Epithelial cell of esophagus (primary cell): ENCODE measurements at regions not wholly inside any gene's neighbourhood (a gene's known extent, or its start where the extent isn't known, plus 50 kb on each side); places are given as distances from the start of the nearest gene placed in this dataset.

Experiments used
- DNase-seq: peaks from one replicate; pipeline ENCODE4 v3.0.0; 2010; ENCODE audit warnings: low read depth
- H3K4me3 ChIP-seq: 2 replicates; pipeline ENCODE4 v1.5.1; 2011; ENCODE audit warnings: mild to moderate bottlenecking, low read length, control low read depth
- TF ChIP-seq, protein P1 (sequence below): IDR thresholded peaks from 2 replicates; pipeline ENCODE4 v1.5.1; 2011; ENCODE audit warnings: low read depth, mild to moderate bottlenecking, low read length, control low read depth, inconsistent platforms; ENCODE audit not compliant: insufficient read depth; ENCODE audit errors: missing control alignments

DNA sequence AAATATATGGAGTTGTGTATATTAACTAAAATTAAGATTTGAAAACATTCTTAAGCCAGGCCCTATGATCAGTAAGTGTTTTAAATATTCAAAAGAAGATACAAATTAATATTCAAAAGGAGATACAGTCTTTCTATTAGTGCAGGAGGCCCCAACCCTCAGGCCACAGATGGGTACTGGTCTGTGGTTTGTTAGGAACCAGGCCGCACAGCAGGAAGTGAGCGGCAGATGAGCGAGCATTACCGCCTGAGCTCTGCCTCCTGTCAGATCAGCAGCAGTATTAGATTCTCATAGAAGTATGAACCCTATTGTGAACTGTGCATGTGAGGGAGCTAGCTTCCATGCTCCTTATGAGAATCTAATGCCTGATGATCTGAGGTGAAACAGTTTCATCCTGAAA is 232.9 kb downstream of the FOXO1 start:
- no peak overlapping the region for H3K4me3 ChIP-seq
- no peak for DNase-seq
- TF ChIP-seq, protein P1, sequence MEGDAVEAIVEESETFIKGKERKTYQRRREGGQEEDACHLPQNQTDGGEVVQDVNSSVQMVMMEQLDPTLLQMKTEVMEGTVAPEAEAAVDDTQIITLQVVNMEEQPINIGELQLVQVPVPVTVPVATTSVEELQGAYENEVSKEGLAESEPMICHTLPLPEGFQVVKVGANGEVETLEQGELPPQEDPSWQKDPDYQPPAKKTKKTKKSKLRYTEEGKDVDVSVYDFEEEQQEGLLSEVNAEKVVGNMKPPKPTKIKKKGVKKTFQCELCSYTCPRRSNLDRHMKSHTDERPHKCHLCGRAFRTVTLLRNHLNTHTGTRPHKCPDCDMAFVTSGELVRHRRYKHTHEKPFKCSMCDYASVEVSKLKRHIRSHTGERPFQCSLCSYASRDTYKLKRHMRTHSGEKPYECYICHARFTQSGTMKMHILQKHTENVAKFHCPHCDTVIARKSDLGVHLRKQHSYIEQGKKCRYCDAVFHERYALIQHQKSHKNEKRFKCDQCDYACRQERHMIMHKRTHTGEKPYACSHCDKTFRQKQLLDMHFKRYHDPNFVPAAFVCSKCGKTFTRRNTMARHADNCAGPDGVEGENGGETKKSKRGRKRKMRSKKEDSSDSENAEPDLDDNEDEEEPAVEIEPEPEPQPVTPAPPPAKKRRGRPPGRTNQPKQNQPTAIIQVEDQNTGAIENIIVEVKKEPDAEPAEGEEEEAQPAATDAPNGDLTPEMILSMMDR, result no peak

DNA sequence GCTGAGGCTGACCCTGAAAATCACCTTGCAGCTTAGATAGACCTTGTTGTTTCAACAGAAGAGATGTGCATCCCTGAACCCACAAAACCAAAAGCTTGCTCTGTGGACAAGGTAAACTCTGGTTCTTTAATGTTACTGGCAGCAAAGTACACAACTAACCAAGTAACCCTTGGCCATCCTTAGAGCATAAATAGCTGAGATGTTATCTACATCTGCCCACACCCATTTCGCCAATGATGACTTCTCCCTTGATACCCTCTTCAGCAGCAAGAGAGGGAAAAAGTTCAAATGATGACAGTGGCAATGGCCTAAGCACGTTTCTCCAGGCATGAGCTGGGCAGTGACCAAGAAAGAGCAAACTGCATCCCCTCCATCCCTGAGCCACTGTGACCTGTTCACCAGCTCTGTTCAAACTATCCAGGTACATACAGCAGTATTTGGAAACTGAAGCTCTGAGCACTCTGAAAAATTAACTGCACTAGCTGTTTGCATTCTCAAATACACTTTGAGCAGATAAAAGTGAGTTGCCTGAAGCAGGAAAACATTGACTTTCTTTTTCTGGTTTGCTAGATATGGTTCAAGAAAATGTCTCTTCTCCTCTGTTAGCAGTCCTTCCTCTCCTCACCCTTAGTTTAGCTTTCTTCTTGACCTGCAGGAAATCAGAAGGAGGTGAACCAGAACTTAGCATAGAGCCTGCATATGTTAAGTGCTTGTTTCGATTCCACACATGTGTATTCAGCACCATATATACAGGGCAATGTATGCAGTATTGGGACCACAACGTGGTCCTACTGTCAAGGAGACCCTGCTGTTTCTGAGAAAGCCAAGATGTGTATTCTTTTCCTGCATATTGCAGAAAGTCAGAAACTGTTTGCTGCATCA is 231.7 kb downstream of the FOXO1 start:
- DNase-seq, result no peak

DNA sequence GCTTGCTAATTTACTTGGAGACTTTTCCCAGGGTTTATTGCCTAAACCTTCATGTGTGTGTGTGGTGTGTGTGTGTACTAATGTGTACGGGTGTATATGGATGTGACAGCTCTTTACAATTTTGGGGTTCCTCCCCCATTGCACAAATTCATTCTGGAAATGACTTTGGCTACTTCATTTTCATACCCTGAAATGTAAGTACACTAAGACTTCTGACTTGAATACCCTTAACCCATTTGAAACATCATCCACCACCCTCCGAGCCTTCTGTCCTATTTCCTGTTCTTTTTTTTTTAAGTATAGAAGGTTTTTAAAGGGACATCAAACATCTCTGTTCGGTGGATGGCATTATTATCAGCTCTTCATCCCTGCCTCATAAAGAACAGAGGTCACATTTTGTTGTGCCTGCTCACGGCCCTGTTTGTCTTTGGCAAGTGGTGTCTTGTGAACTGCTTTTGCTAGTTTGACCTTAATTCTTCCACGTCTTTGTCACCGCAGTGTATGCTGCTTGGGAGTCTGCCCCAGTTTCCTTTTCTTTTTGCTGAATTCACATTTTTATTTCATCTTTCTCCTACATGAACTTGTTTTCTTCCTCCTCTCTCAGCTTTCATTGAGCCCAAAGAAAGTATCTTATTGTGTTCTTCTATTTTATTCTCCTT is 228.3 kb downstream of the FOXO1 start:
- TF ChIP-seq, protein P1, result no peak
- DNase-seq, result no peak
- H3K4me3 ChIP-seq, result no peak overlapping the region

More for the DNA sequence above, 231.7 kb downstream of the FOXO1 start:
- TF ChIP-seq, protein P1, result no peak
- H3K4me3 ChIP-seq, result no peak overlapping the region

DNA sequence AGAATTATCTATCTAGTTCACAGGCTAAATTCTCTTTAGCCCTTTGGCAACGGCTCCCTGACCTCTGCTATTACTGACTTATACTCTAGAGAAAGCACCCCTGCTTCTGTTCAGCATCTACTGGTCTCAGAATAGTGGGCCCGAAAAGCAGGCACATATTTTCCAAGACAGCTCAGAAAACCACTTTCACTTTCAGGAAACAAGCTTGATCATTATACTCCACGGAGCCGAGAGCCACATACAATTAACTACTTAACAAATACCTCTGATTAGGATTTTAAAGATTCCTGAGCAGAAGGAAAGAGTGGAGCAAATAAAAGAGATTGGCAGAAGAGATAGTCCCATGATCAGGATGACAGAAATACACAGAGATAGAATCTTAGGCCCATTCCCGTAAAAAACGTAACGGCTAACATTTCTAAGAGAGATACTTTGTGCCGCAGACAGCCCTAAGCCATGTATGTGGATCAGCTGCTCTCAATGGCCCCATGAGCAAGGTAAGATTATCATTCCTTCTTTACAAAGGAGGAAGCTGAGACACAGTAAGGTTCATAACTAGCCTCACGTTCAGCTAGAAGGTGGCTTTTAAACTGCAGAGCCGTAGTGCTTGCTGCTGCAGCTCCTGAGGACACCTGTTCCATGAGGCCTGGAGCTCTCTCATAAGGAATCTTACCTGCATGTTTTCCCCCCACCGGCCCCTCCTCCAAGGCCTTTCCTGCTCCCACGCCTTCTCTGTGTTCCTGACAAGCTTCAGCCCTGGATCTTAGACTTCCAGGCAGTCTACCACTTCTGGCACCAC is 227.2 kb downstream of the FOXO1 start:
- DNase-seq, result no peak
- H3K4me3 ChIP-seq, result no peak overlapping the region

DNA sequence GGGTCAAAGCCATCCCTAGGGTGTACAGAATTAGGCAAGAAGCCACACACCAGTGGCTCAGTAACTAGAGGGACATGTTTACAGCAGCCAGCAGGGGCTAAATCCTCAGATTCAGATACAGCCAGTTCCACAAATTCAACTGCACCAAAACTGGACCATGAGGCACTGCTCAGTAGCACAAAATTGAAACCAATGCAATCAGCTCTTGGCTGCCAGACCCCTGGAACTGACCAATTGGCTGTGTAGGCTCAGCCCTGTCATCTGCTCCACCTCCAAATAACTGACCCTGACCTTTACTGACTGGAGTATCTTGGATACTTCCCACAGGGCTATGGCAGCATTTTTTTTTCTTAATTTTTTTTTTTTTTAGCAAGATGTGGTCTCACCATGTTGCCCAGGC is 226.5 kb downstream of the FOXO1 start:
- no peak overlapping the region for H3K4me3 ChIP-seq
- TF ChIP-seq, protein P1, result no peak
- DNase-seq, result no peak

More for the DNA sequence above, 227.2 kb downstream of the FOXO1 start:
- TF ChIP-seq, protein P1, result no peak

DNA sequence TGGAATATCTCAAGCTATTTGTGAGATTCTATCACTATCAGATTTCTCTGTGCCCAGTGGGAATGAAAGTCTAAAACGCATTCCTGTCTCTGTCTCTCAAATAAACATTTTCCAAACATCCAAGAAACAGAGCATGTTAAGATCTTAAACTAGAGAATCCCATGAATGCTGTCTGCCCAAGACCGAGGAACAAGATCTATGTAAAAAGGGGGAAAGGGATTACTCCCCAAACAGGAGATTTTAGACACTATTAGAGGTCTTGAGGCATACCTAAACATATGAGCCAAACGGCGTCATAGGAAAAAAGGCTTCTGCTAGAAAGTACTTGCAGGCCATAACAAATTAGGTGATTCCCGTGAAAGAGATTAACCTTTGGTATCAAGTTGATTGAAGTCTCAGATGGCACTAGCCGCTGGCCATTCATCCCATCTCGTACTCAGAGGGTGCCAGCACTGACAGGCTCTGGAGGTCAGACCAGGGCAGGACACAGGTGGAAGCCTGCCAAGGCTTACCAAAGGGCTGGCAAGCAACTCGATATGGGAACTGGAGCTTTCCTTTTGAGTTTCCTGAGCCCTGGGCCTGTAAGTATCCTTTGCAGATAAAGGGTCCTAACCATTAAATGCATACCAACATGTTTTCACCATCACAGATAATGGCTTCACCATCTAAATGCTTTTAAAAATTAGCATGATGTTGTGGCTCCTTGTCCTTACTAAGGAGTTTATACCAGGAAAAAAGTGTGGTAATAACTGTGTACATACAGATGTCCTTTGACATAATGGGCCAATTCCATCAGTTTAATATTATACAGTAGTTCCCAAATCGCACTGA is 225.2 kb downstream of the FOXO1 start:
- TF ChIP-seq, protein P1, result no peak
- H3K4me3 ChIP-seq, result no peak overlapping the region
- peak; percentile 22 for DNase-seq
